AG20443 (cell line): ENCODE measurements at regions not wholly inside any gene's neighbourhood (a gene's known extent, or its start where the extent isn't known, plus 50 kb on each side); places are given as distances from the start of the nearest gene placed in this dataset.

Experiments used
- DNase-seq: peaks from one replicate; pipeline ENCODE4 v3.0.0; 2012; ENCODE audit warnings: low spot score, mixed read lengths

DNA sequence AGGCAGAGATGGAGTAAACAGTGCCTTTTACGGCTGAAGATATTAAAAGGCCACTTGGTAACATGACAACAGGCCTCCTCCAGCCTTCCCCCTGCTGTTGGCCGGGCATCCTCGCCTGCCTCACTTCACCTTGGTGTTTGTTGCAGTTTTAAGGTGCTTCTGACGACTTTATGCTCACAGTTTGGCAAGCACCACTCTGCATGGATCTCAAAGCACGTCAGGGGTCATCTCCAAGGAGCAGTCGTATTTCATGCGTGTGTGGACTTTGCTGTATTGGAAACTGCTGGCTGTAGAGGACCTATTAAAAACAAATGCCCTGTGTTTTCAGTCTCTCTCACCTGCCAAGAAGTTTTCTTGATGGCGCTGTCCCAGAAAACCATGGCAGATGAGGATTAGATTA, 483.1 kb downstream of the RPS24 start:
- DNase-seq: no peak

DNA sequence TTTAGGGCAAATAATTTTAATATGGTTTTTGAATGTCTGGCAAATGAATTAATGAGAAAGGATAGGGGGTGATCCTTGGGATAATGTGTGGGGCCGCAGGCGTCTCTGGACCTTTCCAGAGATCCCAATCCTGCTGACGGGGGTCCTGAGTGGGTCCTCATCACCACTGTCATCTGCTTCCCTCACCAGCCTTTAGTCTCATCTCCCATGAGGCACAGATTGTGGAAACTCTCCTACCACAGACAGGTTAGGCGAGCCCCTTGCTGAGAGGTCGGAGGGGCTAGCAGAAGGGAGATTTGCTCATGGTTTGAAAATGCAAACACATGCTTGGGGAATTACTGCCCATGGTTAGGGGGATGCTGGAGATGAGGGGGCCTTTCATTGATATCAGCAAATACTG, 484.6 kb downstream of the RPS24 start:
- DNase-seq: no peak

DNA sequence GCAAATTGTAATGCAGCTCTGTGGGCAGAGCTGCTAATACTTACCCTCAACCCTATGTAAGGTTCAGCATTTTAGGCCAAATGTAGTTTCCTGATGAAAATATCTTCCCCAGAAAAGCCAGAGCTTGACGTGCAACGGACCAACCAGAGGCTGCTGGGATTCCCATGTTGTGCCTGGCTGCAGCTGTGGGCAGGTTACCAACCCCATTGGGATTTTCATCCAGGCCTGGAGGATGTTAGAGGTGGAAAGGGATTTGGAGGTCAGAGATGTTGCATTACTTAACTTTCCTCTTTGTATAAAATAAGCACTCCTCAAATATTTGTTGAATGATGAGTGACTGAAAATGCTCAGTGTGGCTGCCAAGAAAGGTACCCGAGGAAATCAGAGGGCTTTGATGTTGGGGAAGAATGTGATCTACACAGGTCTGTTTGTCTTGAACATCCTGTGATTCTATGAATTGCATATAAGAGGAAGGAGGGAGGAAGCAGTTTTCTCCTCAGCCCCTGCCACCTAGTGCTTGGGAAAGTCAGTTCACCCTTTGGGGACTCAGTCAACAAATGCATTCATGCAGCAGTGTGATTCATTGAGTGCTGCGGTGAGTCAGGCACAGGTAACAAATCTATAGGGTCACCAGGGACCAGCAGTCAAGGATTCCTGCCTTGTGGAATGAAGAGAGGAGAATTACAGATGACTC, 487.2 kb downstream of the RPS24 start:
- DNase-seq: no peak

DNA sequence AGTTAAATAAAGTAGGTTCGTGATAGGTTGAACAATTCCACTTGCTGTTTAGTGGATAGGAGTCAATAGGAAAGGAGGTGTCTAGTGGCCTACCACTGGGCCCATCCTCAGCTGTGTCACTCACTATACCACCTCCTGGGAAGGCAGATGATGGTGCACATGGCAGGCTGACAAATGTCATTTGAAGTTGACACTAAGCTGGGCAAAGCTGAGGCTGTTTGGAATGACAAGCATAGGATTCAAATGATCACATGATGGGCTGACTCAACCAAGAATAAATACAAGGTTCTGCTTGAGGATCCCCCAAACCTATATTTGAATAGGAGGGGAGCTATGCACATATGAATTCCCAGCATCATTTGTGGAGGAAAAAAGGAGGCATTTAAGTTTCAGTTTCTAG, 489.8 kb downstream of the RPS24 start:
- DNase-seq: no peak

DNA sequence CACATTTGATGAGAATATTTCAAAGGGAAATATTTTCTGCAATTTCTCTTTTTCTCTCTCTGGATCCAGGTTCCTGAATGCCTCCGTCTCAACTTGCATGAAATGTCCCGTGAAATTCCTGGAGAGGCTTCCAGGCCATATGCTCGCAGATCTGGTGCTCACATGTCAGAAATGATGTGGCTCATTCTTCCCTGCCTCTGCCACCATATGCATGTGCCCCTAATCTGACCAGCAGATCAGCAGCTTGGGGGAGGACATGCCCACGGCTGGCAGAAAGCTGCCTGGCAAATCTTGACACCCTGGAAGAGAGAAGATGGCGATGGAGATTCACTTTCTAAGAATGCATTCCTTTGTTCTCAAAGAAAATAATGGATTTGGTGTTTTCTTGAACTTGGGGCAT, 490.7 kb downstream of the RPS24 start:
- no peak for DNase-seq

DNA sequence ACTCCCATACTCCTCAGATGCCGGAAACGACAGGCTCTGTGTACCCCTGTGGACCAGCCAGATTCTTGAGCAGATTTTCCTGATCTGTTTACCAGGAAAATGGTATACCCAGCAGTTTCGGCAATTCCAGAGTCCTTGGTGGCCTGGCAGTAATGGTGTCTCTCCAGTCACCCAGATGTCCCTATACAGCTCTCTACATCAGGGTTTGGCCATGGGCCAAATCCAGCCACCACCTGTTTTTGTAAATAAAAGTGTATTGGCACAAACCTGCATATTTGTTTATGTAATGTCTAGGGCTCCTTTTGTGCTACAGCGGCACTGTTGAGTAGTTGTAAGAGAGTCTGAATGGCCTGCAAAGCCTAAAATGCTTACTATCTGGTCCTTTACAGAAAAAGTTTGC, 491.3 kb downstream of the RPS24 start:
- DNase-seq: no peak

DNA sequence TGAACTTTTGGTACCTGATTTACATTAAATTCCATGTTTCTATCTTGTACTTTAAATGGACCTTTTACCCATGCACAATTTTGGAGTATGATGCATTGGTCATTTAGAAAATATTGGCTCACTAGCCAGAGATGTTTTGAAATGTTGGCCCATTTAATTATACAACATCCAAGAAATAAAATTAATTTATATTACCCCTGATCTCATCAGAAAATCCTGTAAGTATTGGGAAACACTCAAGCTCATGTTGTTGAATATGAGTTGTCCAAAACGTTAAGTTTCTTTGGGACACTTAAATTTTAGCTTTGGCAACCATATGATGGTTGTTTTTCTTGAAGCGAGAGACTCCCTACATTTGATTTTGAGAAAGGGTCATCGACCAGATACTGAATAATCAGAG, 492.7 kb downstream of the RPS24 start:
- no peak for DNase-seq

DNA sequence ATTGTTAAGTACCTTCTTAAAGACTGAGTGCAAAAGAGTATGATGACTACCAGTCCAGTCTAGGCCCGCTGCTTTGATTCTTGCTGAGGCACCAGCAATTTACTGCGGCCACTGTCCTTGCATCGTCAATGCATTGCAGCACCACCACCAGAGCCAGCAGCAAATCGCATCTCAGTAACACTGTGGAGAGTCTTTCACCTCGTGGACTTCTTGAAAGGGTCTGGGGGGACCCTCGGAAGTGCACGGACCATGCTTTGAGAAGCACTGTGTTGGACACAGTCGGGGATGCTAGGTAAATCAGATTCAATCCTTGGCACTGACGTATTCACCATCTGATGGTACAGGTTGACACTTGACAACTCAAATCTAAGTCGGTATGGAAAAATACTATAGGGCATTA, 493.6 kb downstream of the RPS24 start:
- DNase-seq: no peak

DNA sequence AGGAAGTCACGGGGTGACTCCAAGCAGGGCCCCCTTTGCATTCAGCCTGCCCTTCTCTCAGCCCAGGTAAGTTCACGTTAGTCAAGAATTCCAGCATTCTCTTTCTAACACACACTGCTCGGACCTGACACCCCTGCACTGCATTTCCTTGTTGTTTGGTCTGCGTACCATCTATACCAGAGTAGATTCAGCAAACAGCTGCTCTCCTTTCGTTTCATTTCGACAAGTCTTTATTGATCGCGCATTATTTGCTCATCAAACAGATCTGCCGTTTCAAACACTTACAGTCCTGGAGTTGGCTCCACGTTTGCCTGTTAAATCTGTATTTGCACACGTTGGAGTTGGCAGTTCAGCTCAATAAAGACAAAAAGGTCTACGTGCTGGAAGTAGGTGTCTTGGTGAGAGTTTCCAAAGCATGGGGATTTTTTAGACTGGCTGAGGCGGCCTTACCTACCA, 495.1 kb downstream of the RPS24 start:
- DNase-seq: no peak

DNA sequence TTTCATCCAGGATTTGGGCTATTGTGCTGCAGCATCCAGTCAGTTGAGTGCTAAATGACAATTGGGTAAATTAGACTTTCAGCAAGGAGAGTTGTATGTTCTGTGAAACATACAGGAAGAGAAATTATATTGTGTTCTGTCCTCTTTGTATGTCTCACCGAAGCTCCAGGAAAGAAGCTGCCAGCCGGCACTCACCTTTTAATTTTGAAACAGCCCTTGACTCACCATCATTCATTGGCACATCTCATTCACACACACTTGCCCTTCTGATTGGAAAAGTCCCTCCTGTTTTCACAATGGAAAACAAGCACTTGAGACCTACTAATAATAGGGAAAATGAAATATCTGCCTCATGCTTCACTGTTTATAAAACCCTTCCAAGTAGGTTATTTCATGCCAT, 495.6 kb downstream of the RPS24 start:
- no peak for DNase-seq

DNA sequence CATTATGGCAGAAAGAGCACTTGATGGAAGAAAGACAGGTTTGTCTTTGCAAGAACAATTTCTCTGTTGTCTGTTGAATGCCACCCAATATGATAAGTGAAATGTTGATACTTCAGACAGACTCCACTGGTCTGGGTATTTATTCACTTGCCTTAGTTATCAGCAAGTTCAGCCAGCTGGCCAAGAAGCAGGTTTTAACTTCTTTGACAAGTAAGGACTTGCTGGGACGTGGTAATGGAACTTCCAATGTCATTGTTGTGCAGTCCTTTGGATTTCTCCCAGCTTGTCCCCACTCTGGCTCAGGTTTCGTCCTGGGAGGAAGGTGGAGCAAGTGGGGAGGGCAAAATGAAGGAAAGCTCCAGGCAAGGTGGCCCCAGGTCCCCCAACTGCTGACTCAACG, 497.4 kb downstream of the RPS24 start:
- DNase-seq: no peak

DNA sequence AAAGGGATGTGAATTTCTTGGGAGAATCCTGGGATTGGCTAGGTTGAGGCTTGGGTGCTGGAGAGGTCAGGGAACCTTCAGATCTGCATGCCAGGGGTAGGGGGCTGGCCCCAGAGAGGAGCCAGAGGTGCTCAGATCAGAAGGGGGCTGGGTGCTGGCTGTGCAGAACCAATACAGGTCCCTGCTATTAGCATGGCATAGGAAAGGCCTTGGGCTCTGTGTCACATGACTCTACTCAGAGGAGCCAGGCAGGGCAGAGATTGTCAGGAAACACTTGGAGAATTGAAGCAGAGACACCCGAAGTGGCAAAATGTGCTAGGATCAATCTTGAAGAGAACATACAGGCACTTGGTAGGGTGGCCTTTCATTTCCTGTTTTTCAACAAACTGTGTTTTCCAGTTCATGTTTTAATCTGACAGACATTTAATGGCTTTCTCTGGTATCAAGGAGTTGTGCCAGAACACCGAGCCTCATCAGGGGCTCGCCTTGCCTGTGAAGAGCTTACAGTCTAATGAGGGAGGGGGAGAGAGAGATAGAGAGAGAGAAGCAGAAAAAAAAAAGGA, 498.9 kb downstream of the RPS24 start:
- no peak for DNase-seq

DNA sequence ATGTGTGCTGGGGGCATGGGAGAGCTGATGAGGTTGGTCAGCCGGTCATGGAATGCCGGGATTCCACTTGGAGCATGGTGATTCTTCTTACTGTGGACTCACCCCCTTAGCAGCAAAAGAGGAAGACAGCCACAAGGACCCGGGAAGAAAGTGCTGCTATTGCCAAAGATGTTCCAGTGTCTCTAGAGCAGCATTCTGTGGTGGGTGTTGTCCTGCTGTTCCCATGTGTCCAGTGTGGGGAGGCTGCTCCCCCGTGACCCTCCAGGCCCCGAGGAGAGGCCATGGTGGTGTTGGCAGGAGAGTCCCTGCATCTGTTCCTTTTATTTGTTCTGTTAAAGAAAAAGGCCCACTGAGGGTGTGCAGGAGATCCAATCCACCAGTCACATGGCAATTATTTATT, 499.4 kb downstream of the RPS24 start:
- DNase-seq: no peak

DNA sequence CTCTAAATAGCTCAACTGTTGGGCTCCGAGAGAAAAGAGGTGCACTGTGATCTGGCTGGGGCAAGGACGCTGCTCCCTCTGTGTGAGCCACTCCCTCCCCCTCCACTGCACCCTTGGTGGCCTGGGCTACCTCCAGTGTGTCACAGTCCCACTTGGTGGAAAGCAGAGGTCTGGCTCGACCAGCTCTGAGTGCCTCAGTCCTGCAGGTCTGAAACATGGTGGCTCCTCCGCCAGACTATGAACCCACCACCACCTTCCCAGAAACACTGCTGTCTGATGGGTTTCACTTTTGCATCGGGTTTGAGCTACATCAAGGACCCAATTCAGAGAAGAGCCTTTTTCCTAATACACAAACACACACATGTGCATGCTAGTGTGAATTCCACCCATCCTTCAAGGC, 500.1 kb downstream of the RPS24 start:
- DNase-seq: no peak

DNA sequence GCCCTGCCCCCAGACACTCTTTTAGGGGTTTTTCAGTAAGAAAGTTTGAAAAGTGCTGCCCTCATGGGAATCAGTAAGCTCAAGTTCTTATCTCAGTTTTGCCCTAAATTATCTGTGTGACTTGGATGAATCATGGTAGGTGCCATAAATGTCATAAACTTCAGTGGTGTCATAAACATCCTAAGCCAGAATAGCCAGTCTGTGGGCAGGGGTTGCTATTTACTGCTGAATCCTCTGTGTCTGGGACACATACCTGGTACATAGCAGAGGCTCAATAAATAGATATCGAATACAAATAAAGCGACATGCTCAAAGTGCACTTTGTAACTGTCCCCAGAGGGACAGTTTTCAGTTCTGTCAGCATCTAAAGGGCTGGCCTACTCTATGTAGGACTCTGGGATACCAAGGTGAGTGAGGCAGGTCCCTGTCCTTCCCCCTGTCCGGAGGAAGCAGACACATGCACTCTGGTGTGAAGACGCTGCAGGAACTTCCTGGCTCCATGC, 502.1 kb downstream of the RPS24 start:
- no peak for DNase-seq

DNA sequence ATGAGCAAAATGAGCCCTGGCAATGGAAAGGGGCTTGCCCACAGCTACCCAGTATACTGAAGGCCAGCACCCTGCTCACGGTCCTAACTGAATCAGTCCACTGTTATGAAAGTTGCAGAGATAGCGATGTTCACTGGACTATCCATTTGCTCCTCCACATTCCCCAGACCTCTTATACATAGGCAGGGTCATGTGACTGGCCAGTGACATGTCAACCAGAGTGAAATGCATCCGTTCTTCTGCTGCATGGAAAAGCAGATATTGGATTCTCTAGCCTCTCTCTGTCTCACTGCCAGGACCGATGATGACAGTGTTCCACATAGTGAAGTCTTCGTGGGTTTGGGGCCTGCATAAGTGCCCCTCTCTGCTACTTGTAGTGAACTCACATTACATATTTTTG, 503.4 kb downstream of the RPS24 start:
- DNase-seq: no peak

DNA sequence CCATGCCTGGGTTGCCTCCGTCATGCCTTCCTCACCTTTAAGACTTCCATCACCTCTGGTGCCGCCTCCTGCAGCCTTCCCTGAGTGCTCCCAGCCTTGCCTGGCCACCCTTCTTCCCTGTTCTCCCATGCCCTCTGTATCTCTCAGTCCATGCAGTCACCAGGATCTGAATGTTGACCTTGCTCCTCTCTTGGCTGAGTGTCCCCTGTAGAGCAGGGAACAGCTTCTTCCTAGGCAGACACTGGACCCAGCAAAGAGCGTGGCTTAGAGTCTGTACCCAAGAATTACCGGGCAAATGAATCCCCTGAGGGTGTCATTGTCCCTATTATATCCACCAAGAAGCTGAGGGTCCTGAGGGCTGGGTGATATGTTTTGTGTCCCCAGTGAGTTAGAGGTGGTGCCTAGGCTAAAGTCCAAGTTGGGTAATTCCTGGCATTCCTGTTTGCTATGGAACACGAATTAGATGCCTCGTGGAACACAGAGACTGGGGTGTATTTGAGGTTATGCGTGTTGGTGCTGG, 505.6 kb downstream of the RPS24 start:
- DNase-seq: no peak

DNA sequence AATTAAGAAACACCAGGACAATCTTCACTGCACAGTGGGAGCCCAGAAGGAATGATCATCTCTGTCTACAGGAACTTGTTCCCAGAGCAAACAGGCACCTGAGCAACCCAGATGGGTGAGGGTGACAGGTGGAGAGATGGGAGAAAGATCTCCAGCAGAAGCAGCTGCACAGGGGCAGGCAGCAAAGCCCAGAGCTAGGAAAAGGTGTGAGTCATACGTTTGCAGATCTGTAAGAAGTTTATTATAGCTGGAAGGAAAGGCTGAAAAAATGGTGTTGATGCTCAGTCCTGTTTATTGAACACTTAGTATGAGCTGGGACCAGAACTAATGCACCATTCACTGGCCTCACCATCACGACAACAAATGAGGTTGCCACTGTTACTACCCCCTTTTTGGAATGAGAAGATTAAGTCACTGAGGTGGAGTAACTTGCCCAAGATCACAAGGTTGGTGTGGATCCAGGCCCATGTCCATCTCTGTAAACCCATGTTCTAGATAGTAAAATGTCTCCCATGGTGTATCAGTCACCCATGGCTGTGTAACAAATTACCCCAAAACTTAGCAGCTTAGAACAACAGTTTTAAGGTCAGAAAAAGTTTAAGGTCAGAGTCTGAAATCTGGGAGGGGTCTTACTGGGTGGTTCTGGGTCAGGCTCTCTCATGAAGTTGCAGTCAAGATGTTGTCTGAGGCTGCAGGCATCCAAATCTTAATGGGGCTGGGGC, 506.9 kb downstream of the RPS24 start:
- no peak for DNase-seq

DNA sequence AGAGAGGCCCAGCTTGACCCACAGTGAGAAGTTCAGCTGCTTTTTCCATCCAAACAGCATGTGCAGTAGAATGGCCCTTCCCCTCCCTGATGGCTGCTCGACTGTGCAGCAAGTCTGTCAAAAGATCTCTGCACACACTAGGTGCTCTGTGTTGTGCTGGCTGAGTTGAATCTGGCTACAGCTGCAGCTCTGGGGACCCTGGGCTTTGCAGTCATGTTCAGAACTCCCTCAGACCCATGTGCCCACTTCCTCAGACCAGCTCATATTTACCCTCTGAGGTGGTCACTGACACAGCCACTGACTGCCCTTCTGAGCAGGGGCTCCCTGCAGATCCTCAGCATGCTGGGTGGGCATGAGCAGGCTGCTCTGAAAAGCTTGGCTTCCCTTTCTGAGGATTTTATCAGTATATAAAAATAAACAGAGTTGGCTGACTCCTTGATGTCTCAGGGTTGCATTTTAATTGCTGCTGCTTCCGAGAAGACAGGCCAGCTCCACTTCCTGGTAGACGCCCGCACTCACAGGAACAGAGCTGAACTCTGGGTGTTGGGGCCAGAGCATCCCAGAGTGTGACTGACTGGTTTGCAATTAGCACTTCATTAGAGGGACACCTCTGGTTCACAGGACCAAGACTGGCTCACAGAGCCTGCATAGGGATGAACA, 507.9 kb downstream of the RPS24 start:
- peak; percentile 23 for DNase-seq

DNA sequence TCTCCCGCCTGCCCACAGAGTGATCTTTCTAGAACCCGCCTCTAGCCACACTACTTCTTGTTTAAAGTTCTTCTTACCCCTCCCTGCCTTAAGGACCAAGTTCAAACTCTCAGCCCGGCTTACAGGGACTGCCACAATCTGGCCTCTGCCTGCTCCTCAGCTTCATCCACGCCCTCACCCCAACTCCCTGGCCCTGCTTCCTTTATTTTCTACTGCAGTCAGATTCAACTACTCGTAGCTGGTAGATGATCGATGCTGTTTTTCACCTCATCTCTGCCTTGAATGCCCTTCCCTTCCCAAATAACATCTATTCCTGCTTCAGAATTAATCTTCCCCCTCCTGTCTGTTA, 508.5 kb downstream of the RPS24 start:
- no peak for DNase-seq

DNA sequence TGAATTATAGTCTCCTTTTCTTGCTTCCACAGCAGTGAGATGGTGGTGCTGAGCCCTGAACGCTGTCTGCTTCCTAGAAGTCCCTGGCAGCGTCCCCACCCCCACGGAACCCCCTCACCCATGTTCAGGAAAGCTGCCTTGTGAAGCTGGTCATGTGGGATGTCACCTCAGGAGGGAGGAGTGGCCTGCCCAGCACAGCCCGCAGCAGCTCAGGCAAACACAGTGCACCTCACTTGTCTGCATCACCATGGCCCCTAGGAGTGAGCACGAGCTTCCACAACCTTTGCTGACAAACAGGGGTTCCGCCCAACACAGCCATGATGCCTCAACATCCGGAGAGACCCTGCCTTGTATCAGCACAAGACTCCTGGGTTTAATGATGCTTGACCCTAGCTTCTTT, 508.9 kb downstream of the RPS24 start:
- no peak for DNase-seq

DNA sequence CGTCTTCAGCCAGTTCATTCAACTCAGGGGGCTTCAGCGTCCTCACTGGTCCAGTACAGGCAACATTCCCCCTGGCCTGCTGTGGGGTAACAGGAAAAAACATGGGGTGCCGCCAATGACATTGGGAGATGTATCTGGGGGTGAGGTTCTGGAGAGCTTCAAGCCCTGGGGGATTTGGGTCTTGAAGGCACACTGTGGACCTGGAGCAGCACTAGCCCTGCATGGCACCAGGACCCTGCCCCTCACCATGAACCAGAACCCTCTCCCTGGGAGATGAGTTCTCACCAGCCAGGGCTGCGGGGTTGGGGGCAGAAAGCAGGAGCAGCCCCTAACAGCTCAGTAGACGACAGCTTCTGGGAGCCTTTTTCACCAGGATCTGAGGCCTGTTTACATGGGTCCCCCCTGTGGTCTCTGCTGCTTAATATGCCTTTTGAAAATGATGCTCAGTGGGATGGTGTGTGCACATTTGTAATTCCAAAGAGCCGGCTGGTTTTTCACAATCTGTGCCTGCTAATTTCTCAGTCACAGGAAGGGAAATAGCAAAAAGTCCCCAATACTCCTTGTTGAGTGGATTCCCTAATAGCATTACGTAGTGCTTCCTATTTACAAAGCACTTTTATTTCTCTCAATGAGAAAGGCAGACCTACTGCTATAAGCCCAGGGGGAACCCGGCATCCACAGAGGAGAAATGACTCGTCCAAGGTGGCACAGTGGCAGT, 509.5 kb downstream of the RPS24 start:
- DNase-seq: no peak
